Breast epithelium (tissue), 3 donors: ENCODE measurements at regions not wholly inside any gene's neighbourhood (a gene's known extent, or its start where the extent isn't known, plus 50 kb on each side); places are given as distances from the start of the nearest gene placed in this dataset.

Experiments
- POLR2A ChIP-seq: fragments of 450-650 bp; IDR thresholded peaks from one replicate; pipeline ENCODE4 v1.6.1; 2016; ENCODE audit warnings: antibody characterized with exemption, mild to moderate bottlenecking, moderate library complexity
- TF ChIP-seq, protein P1 (sequence below), 3 donors: fragments of 450-650 bp; IDR thresholded peaks; one replicate each; pipeline ENCODE4 v1.5.1; 2016 to 2017; ENCODE audit warnings: antibody characterized with exemption in 3 of 3, mild to moderate bottlenecking in 3 of 3, moderate library complexity in 3 of 3

- TF ChIP-seq, protein P1, sequence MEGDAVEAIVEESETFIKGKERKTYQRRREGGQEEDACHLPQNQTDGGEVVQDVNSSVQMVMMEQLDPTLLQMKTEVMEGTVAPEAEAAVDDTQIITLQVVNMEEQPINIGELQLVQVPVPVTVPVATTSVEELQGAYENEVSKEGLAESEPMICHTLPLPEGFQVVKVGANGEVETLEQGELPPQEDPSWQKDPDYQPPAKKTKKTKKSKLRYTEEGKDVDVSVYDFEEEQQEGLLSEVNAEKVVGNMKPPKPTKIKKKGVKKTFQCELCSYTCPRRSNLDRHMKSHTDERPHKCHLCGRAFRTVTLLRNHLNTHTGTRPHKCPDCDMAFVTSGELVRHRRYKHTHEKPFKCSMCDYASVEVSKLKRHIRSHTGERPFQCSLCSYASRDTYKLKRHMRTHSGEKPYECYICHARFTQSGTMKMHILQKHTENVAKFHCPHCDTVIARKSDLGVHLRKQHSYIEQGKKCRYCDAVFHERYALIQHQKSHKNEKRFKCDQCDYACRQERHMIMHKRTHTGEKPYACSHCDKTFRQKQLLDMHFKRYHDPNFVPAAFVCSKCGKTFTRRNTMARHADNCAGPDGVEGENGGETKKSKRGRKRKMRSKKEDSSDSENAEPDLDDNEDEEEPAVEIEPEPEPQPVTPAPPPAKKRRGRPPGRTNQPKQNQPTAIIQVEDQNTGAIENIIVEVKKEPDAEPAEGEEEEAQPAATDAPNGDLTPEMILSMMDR (IDR thresholded peaks at IDR 0.05) = no peak
- TF ChIP-seq POLR2A = no peak
Observed at GRCh38 chr3:82558081-82558480, 796.6 kb upstream of the GBE1 start.
